Embryonic facial prominence (tissue), 1 donor: ENCODE measurements at regions not wholly inside any gene's neighbourhood (a gene's known extent, or its start where the extent isn't known, plus 50 kb on each side); places are given as distances from the start of the nearest gene placed in this dataset.

Experiments used
- DNase-seq: peaks from one replicate; pipeline ENCODE4 v3.0.0-alpha.2; 2016; ENCODE audit errors: extremely low spot score

DNA sequence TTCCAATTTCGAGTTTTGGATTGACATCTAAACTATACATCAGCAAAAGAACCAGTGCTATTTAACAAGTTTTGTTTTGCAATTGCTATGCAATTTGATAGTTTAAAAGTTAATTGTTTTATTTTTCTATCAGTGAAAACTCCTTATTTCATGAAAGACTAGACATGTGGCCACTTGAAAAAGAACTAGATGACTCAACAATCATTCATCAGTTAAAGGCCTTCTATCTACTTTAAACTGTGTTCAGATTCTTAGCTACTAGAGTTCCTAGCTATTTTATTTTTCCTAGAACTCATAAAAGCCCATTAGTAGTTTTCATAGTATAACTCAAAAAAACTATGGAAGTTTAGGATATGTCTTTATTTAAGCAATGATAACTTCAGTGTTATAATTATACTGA, 104.6 kb upstream of the LSM8 start:
- DNase-seq, result no peak

DNA sequence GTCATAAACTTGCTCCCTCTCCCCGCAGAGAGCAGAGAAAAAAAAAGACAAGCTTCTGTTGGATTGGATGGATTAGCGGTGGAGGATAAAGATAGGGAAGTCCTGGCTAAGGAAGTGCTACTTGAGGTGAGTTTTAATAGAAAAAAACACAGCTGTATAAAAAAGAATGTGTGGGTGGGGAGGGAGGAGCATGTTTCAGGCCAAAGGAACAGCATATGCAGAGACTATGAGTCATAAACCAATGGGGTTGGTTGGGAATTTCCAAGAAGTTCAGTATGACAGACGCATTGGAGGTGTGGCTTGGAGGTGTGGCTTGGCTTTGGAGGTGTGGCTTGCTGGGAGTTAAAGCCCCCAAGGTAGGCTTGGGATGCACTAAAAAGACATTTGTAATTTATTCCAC, 103.0 kb upstream of the LSM8 start:
- DNase-seq, result no peak

DNA sequence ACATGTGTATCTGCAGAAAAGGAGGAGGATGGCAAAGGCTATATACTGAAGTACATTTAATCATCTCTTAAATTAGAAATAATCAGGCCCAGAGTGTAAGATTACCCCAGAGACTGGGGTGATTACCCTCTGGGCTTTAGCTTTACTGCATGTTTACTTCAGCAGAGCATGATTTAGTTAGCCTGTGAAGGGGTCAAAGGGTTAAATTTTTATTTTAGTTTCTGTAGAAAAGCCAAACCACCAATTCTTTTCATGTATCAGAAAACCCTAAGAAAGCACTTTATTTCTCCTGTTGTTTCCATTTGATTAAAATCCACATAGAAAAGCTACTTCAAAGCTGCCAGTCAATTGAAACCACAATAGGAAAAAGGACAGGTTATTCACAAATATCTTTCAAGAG, 101.5 kb upstream of the LSM8 start:
- no peak for DNase-seq

DNA sequence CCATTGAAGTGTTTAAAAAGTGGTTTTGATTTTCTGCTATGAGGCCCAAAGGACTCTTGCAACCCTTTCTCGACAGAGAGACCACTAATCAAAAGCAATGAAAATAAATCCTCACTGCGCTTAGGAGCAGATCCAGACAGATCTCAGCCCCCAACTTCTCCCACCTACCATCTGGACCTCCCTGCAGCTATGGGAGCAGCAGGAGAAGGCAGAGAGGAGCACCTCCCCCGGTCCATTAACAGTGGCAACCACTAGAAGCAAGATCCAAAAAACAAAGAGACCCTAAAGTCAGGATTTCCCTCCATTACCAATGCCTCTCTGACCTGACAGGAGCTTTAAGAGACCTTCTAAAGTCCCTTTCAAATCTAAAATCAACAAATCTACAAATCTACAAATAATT, 99.0 kb upstream of the LSM8 start:
- no peak for DNase-seq

DNA sequence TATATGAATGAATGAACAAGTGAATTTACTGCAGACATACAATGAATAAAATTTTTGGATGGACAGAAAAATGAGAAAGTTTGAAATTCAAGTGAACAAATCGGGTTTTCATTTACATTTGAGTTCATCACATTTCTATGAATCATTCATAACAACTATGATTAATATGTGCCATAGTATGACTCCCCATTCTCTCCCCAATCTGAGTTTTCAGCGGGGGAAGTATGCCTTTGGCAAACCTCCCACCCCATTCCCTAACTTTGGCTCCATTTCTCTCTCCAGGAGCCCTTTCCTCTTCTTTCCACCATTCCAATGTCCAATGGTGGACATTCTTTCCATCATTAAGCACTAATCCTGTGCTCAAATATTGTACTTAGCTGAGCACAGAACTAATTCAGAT, 96.8 kb upstream of the LSM8 start:
- DNase-seq, result no peak

DNA sequence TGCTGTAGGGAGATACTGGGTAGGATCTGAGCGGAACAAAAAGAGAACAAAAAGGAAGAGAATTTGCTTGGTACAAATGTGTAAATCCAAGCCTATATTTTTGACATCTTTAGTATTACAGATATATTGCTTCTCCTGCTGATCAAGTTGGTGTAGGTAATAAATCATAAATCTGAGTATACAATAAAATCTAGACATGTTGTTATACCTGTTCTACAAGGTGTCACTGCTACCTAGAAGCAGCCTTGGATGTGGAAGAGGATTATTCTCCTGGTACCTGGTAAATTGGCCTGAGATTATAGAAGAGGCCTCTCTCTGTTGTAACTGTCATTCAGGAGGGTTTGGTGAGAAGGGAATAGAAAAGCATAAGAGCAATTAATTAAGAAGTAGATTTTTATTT, 89.9 kb upstream of the LSM8 start:
- DNase-seq, result no peak

DNA sequence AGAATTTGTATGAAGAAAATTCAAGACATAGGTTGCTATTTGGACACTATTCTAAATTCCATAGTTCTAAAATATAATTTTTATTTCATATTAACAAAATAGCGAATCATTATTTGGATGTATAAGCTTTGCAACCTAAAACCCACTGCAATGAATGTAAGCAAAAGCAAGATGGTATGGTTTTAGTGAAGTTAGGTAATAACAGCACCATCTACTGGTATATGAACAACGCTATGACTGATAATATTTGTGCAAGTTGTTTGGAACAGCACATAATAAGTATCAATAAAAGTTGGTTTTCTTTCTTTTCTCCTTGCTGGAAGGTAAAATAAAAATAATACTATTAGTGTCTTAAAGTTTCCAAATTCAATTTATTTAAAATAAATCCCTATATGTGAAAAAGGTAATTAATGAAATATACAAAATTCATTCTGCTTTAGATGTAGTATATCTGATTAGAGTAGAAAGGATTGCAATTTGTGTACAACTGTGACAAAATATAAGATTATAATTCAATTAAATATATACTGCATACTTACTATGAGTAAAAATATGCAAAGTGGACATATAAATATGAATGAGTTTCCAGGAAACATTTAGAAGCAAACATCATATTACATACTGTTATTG, 79.0 kb upstream of the LSM8 start:
- DNase-seq, result peak; percentile 18

DNA sequence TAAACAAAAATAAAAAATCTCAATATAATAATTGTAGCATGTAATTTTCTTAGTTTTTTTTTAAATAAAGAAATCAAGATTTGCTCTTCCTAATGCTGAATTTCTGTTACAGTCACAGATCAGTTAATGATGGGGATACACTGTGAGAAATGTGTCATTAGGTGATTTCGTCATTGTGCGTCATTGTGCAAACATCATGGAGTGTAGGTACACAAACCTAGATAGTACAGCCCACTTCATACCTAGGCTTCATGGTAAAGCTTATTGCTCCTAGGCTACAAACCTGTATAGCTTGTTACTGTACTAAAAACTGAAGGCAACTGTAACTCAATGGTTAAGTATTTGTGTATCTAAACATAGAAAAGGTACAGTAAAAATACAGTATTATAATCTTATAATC, 74.4 kb upstream of the LSM8 start:
- no peak for DNase-seq

DNA sequence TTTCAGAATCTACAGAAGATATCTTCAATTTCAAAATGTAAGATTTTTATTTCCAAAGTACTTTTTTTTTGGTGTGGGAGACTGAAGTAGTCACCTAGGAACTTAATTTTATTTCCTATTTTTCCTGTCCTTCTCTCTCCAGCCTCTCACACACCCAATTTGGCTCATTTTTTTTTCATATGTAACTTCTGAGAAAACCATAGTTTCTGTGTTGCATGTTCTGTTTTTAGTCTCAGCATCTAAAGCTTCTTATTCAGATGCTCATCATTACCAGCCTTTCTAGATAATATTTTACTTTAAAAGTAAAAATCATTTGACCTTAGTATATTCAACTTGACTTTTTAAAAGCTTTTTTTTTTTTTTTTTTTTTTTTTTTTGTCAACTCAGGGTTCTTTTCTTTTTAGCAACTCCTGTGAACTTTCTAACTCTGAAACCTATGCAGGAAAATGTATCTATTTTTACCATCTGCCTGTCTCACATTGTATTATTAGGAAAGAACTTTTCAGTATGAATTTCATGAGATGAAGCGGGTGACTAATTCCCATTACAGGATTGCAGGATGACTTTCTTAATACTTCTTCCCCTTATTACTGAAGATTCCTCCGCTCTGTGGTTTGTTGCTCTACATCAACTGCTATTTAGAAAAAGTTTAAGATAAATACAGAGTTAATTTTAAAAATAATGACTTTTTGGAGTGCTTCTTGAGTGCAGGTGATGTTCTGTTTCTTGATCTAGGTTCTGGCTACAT, 73.6 kb upstream of the LSM8 start:
- no peak for DNase-seq

DNA sequence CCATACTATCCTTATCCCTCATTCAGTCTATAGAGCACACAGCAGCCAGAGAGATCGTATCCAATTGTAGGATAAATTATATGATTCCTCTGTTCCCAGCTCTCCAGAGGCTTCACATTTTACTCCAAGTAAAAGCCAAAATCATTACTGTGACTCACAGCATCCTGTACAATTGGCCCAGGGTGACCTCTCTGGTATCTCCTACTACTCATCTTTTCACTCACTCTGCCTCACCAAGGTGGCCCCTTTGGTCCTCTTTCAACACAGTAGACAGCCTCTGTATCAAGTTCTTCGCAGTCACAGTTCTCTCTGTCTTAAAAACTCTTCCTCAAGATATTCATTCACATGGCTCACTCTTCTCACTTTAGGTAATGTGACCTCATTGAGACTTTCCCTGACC, 72.6 kb upstream of the LSM8 start:
- no peak for DNase-seq

DNA sequence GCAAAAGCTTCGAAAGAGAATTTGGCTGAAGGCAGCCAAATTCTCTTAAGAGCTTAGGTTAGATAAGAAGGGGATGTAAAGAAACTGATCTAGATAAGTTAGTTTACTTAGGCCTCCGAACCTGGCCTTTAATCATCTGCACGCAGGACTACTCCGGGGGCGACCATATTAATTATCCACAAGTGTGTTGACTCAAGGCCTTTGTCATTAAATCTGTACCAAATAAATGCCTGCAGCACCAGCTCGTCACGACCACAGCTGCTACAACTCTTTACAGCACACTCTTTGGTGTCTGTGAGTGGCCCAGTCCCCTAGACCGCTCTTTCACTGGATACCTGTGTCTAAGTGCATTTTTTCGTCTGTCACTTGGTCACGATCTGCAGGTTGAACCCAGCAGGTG, 69.8 kb upstream of the LSM8 start:
- DNase-seq, result no peak

DNA sequence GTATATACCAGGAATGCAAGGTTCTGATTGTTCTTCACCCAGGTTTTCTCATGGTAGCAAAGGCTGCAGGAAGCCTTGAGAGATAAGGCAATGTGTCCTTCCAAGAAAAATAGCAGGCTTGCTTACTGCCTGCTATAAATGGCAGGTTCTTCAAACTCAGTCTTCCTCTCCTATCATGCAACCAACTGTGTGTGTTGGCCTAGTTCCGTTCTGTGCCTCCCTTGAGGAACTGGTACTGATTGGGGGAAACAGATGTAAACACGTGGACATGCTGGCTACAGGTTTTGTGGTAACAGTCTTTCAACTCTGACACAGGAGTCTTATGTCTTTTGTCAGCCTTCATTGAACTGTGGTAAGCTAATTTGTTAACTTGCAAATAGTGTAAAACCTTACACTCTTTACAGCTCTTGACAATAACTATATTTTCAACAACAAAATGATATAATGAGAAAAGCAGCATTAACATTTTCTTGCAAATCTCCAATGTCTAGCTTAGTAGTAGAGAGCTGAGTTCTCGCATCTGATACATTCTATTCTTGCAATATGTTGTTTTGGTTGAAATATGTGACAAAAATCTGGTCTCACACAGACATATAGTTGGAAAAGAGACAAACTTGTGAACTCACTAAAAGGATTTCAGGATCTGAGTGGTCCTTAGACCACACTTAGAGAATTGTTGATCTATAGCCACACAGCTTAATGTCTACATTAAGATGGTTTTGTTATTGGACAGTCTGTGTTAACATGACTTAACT, 54.7 kb upstream of the LSM8 start:
- no peak for DNase-seq

DNA sequence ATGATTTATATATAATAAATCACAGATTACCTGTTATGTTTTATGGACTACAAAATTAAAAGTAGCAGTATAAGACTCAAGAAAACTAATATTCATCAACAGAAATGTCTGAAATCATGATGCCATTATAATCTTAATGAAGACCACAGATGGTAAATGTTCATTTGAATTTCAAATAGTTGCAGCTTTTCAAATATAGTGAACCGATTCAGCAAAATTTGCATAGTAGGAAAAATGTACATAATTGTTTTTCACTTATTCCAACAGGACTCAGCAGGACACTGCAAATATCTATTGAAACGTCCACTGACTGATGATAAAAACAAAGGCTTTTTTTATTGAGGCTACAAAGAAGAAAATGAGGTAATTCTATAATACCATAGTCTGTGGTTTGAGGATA, 51.2 kb upstream of the LSM8 start:
- DNase-seq, result no peak
